NCI-H2196 (cell line): ENCODE measurements at regions not wholly inside any gene's neighbourhood (a gene's known extent, or its start where the extent isn't known, plus 50 kb on each side); places are given as distances from the start of the nearest gene placed in this dataset.

Source experiments
- DNase-seq: peaks from one replicate; lab custom pipeline; 2025; ENCODE audit not compliant: unreplicated experiment; lab: John Stamatoyannopoulos, UW

DNA sequence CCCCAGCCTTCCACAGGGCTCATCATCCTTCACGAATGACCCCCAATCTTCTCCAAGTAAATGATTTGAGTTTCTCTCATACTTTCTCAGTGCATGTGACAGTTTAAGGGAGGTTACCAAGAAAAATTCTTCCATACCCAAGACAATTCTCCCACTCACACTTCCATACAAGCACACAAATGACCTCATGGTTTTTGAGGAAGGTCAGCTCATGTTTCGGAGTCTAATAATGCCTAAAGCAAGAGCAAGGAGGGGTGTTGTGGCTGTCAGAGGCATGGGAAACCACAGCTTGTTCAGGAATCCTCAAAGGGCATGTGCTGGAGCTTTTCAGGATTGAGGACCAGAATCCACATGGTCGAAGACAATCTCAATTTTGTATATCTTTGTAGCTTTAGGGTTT lies 279.0 kb downstream of the MAFB start:
- no peak for DNase-seq

DNA sequence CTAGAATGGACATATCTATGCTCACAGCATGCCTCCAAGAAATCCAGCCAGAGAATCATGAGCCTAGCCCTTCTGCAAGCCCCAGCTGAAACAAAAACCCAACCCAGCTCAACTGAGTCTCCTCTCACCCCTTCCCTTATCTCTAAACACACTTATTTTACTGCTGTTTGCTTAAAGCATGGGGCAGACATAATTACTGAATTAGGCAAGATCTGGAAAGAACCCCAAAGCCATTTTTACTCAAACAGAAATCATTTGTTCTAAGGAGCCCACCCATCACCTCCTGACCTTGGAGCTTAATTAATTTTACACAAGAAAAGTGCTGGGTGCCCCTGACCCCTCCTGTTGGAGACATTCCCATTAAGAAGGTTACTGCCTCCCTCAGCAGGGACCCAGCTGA lies 291.6 kb downstream of the MAFB start:
- no peak for DNase-seq

DNA sequence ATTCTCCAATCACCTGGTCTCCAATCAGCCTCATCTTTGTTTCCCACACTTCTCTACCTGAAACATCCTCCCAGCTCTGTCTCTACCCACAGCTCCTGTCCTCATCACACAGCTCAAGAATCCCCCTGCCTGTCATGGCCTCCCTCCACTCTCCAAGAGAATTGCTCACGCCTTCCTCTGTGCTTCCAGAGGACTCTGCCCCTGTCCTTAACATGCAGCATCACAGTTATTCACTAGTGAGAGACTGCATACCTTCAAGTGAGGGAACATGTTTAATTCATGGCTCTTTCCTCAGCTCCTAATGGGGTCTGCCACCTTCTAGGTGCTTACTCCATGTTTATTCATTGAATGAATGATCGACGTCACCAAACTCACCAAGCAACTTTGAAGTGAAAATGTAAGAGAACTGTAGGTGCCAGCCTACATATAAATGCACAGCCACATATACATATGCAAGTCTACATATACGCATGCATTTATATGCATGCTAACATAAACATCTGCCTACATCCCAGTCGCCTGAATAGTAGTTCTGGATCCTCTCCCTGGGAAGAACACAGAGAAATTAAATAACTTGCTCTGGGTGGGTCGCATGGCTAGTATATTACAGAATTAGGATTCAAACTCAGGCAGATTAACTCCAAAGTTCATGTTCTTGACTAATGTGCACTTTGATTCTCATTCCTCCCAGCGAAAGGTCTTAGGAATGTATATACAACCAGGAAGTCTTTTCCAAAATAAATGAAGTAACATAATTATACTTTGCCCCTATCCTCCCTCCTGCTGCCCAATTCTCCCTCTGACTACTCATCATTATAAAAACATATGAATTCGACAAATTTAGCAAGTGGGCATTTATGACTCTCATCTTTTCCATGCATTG lies 295.6 kb downstream of the MAFB start:
- no peak for DNase-seq

DNA sequence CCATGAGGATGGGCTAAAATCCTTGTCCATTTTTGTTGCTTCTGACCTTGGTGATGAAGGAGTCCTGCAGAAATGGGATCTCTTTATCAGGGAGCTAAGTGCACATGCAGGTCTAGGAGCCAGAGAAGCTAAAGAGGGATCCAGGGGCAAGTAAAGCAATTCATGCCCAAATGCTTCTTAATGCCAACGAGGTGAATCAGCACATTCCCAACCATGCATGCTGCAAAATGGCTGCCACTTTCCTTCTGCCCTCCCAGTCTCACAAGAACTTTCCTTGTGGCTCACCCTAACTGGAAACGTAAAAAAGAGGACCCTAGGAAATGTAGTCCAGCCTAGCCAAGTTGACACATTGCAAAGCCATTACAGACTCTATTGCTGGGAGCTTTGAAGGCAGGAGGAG lies 298.4 kb downstream of the MAFB start:
- no peak for DNase-seq

DNA sequence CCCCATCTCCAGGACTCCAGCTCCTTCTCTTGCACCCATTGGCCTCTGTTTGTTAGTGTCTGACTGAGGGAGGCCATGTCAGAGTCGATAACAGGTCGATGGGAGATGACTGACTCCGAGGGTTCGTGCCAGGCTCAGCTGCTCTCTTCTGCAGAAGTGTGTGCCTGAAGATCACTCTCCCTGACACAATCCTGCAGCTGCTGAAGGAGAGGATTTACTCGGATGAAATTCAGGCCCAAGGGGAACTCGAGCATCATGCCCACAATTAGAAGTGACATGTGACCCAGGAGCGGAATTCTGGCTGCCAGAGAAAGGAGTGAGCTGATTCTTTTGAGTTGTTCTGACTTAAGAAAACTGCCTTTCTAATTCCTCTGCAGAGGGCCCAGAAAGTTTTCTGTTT lies 318.2 kb downstream of the MAFB start:
- DNase-seq = no peak

DNA sequence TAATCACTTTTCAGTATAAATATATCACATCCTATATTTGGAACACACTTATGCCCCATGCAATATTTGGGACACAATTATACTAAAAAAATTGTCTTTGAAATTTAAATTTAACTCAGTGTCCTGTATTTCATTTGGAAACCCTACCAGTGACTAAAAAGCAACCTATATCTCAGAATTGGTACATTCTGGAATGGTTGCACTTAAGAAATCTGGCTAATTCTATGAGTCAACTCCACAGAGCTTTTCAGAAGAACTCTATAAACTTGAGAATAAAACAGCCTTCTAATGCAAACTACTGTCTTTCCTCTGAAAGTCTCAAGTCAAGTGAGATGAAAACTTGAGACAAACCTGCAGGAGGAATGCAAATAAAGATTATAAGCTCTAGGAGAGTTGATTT lies 320.2 kb downstream of the MAFB start:
- DNase-seq = no peak

DNA sequence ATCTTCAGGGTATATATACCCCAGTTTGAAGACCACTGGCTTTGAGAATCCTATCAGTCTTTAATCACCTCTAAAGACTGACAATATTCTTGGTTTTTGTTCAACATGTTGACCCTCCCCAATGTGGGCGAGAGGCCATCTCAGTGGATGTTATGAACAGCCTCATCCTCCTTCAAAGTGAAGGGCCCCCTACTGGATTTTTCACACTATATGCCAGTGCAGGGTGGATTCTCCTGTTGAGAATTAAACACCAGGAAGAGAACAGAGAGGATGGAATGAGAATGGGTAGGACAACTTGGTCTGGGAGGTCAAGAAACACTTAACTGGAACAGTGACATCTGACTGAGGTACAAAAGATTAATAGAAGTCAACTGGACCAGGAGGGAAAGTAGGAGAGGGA lies 327.1 kb downstream of the MAFB start:
- DNase-seq = no peak

DNA sequence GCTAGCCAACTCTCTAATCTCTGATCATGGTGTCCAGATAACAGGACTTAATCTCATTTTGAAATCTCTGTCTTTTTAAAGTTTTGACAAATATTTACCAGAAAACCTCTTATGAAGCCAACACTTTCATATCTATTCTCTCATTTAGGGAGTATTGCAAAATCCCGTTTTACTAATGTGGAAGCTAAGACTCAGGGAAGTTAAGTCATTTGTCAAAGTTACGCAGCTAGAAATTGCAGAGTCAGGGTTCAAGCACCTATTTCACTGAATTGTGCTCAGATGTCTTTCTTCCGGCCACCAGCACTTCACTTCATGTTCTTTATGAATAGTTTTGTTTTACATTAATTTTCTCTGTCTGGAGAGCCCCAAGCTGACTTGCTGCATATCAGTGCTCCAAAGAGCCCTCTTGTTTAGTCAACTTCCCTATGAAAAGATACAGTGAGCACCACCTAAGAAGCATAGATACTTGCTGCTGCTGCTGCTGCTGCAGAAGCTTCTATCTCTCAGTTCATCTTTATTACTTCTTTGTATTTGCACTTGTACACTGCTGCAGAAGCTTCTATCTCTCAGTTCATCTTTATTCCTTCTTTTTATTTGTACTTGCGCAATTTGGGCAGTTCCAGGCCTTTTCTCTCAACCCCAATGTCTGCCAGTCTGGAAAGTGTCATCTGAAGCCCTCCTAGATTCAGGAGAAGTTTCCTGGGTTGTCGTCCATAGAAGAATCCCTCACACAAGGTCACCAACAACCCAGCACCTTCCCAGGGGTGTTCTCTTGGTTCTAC lies 329.7 kb downstream of the MAFB start:
- DNase-seq = no peak

DNA sequence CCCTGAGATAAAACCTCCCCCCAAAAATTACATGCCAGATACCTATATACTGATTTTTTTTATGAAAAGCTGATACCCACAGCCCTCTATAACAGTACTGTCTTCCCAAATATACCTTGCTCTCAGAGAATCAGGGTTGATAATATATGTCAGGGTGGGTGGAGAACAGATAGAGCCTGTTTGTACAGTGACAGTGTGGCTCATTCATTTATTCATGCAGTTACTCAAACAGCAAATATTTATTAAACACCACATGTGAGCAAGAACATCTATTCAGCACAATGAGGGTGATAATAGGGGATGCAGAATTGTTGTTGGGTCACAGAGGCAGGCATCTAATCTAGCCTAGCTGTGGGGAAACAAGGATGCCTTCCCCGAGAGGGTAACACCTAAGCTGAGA lies 334.2 kb downstream of the MAFB start:
- DNase-seq = no peak

DNA sequence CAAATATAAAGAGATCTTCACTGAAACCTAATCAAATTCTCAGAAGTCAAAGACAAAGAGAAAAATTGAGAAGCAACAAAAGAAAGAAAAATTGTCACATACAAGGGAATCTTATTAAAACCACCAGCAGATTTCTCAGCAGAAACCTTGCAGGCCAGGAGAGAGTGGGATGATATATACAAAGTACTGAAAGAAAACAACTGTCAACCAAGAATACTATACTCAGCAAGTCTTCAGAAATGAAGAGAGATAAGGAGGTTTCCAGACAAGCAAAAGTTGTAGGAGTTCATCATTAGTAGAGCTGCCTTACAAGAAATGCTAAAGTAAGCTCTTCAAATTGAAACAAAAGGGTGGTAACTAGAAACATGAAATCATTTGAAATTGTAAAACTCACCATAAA lies 345.6 kb downstream of the MAFB start:
- DNase-seq = no peak

DNA sequence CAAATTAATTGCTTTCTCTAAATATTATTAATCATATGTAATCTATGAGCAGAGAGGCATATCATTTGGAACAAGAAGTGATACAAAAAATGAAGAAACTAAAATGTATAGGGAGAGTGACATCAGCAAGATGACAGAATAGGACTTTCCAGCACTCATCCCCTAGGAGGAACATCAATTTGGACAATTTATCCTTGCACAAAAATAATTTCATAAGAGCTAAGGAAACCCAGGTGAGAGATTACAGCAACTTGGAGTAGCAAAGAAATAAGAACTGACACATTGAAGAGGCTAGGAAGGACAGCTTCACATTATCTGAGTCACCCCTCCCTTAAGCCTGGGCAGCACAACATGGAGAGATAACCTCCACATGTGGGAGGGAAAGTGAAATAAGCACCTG lies 347.5 kb downstream of the MAFB start:
- DNase-seq = no peak

DNA sequence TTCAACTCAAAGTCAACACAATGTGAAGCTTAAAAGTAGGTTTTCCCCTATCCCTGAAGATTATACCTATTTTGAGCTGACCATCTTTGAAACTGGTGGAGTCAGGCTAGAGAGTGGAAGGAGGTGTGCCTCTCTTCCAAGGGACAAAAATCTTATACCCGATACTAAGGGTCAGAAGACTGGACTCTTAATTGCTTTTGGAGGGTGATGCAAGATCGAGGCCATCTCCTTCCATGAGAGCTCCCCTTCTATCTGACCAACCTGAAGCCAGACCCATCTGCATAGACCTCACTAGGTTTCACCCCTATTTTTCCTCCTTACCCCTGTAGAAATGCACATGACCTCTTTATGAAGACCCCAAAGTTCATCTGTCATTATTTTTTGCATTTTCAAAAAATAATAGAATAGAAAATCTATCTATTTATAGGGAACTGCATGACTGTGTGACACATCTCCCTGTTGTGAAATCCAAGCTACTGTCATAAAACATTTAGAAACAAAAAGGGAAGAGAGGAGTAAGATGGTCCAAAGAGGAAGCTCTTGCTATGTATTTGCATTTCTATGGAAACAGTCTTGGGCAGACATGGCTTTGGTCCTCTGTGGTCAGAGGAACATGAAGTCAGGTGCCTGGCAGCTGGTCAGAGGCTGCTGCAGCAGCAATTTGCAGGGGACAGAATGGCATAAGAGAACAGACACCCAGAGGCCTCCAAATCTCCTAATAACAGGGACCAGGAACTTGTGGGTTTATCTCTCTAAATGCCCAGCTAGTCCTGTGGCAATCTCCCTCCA lies 349.2 kb downstream of the MAFB start:
- no peak for DNase-seq

DNA sequence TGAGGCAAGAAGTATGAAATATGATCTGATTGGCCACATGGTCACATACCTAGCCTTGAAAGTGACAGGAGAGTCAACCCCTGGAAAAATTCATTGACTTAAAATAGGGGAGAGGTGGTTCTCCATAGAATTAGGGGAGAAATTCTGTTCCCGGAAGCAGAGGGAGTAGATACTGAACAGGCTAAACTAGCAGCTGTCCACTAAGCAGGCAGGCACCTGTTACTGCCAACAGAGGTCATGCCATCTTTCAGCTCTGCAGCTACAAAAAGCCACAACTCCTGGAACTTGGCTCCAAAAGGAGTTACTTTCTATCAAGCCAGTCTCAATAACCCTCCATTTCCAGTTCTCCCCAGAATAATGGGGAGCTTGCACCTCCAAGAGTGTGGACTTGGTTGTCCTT lies 352.5 kb downstream of the MAFB start:
- DNase-seq = no peak

DNA sequence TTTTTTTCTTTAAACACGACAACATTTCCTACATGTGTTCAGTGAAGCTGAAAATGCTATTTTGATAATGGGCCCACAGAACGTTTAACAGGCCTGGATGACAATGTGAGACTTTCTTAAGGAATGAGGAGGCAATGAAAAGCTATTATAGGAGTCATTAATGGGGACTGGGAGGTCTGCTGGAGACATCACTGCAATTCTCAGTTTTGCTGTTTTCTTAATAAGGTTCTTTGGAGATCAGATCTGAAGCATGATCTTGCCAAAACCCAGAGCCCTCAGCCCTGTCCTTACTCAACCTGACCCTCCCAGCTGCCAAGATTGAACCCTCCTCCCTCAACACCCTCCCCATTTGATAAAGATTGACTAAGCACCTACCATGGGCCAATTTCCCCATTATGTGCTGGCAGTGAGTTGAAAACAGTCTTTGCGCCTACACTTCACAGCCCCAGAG lies 353.1 kb downstream of the MAFB start:
- no peak for DNase-seq

DNA sequence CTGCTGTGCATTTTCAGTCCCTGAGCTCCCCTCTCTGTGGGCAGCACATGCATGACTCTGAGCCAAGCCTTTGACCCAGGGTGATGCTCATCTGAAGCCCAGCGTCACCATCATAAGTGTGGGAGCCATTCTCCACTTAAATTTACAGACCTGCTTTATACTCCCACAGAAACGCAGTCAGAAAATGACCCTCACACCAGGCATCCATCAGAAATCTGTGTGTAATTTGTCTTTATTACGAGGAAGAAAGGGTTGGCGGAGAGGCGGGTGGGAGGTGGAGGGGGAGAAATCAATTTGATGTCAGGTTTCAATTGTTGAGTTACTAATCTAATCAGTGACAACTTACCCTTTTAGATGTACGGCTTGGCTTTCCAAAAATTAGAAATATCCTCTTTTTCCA lies 353.6 kb downstream of the MAFB start:
- no peak for DNase-seq

DNA sequence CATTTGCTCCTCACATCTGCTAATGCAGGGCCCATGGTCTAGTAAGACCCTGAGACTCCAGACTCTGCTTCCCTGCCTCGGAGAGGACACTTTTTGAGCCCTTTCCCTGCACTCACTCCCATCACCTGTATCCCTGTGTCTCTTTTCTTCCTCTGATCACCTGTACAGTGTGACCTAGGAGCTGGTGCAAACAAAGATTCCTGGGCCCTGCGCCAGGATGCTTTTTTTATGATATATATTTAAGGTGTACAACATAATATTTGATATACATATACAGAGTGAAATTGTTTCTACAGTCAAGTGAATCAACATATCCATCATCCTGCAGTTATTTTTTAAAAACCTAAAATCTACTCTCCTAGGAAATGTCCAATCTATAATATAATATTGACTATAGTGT lies 355.4 kb downstream of the MAFB start:
- no peak for DNase-seq

DNA sequence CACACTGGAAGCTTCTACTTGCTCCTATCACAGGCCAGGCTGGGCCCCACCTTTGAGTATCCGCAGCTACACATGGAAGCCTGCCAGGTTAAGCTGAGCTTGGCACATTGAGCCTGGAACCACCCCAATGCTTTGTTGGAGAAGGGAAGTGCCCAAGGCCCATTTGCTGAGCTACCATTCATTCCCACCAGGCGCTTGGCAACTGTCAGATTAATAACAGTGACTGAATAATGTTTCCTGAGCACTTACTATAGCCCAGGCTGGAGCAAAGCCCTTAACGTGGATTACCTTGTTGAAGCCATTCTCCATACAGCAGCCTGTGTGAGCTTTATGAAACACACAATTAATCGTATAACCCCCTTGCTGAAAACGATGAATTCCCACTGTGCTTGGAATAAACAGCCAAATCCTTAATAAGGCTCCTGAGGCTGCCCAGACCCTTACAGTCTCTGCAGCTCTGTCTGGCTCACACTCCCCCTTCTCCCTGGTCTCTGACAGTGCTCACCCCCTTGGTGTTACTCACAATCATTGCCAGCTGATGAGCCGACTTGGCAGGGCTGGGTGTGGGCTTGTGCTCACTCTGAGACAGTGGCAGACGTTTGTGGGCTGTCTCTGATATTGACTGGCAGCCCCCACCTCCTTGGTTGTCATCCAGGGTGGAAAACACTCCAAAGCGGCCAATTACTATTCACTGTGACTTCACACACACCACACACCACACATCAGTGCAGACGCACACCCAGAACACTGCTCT lies 357.1 kb downstream of the MAFB start:
- DNase-seq = no peak

DNA sequence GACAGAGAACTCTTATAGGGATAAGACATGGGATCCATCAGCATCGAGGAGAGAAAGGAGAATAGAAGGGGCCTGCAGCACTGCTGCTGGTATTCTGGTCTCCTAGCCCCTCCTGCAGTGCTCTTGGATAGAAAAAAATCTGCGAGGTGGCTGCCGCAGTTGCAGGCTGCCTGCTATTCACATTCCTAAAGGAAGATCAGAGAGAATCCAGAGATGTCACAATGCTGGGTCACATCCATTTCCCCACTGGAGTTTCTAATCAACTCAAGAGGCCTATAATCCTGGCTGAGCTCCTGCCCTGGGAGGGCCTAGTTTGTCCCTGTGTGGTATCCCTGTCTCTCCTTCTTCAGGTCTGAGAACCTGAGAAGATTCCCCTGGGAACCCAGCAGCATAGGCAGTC lies 357.8 kb downstream of the MAFB start:
- no peak for DNase-seq

DNA sequence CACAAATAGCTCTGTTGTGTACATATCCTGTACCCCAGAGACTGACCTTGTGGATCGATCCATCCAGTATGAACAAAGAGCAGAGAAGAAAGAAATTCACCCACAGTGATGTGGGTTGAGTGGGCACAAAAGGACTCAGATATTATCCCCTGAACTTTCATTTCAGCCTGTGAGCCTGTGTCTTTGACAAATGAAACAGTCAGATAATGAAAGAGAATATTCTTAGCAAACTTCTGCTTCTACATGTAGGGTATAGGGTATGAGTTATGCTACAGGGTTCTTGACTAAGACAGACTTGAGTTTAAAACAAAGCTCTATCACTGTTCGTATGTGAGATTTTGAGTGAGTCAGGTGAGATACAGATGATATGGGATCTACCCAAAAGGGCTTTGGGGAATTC lies 359.7 kb downstream of the MAFB start:
- no peak for DNase-seq

DNA sequence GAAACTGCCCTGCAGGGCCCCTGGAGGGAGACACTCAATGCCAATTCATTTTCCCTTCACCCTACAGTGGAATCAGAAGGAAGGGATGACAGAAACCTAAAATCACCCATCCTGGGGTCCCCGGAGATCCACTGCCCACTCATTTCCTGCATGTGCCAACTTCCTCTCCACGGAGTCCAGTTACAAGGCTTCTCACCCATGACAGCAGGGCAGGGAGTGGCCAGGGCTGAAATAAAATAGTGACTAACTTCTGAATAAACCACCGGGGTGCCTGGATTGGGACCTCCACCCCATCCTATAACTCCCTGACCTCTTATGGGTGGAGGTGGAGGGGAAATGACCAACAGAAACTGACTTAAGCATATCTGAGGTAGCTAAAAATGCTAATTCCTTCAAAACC lies 362.3 kb downstream of the MAFB start:
- DNase-seq = no peak

DNA sequence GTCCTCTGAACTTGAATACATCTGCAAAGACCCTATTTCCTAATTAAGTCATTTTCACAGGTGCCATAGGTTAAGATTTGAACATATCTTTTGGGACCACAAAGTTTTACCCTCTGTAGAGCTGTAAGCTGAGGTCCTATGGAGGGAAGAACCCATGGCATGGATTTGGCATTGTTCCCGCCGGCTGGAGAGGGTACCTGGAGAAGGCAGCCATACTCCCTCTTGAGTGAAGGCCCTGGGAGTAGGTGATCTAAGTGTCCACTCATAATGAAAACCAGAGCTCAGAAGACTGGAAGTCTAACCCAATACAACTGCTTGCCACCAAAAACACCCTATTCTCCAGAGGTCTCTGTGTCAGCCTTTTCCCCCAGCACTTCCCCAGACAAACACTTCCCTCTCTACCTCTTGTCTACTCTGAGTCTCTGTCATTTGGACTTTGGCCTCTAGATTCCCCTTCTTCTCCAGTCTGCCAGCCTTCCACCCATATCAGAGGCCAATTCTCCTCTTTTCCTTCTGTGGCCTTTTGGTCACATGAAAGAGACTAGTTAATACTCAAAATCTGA lies 363.9 kb downstream of the MAFB start:
- no peak for DNase-seq
